Breast epithelium (tissue), 3 donors: ENCODE measurements at regions not wholly inside any gene's neighbourhood (a gene's known extent, or its start where the extent isn't known, plus 50 kb on each side); places are given as distances from the start of the nearest gene placed in this dataset.

Experiments used
- POLR2A ChIP-seq: fragments of 450-650 bp; IDR thresholded peaks from one replicate; pipeline ENCODE4 v1.6.1; 2016; ENCODE audit warnings: antibody characterized with exemption, mild to moderate bottlenecking, moderate library complexity
- POLR2AphosphoS5 ChIP-seq, 3 donors: sonication (generic); formaldehyde crosslinking; IDR thresholded peaks; one replicate each; pipeline ENCODE4 v1.6.1; 2017; ENCODE audit warnings: antibody characterized with exemption in 3 of 3
- TF ChIP-seq, protein P1 (sequence below), 3 donors: fragments of 450-650 bp; IDR thresholded peaks; one replicate each; pipeline ENCODE4 v1.5.1; 2016 to 2017; ENCODE audit warnings: antibody characterized with exemption in 3 of 3, mild to moderate bottlenecking in 3 of 3, moderate library complexity in 3 of 3

GRCh38 chr20:55135923-55136322 is 660.5 kb downstream of the DOK5 start:
- TF ChIP-seq, protein P1, sequence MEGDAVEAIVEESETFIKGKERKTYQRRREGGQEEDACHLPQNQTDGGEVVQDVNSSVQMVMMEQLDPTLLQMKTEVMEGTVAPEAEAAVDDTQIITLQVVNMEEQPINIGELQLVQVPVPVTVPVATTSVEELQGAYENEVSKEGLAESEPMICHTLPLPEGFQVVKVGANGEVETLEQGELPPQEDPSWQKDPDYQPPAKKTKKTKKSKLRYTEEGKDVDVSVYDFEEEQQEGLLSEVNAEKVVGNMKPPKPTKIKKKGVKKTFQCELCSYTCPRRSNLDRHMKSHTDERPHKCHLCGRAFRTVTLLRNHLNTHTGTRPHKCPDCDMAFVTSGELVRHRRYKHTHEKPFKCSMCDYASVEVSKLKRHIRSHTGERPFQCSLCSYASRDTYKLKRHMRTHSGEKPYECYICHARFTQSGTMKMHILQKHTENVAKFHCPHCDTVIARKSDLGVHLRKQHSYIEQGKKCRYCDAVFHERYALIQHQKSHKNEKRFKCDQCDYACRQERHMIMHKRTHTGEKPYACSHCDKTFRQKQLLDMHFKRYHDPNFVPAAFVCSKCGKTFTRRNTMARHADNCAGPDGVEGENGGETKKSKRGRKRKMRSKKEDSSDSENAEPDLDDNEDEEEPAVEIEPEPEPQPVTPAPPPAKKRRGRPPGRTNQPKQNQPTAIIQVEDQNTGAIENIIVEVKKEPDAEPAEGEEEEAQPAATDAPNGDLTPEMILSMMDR (IDR thresholded peaks at IDR 0.05), result no peak
- TF ChIP-seq POLR2AphosphoS5 (IDR thresholded peaks at IDR 0.05), result no peak
- no peak for TF ChIP-seq POLR2A
